NCI-H2107 treated with DMSO at 0.1 percent for 48 hours (cell line): ENCODE measurements at regions not wholly inside any gene's neighbourhood (a gene's known extent, or its start where the extent isn't known, plus 50 kb on each side); places are given as distances from the start of the nearest gene placed in this dataset.
"Not testable (repeated sequence)": the region's sequence is repeated elsewhere in the genome, so short reads cannot be mapped to it uniquely, and the experiment has no call there.

Experiments
- DNase-seq: peaks from one replicate; lab custom pipeline; 2025; ENCODE audit not compliant: unreplicated experiment; lab: John Stamatoyannopoulos, UW

GRCh38 chrX:123788193-123788592 lies 55.3 kb upstream of the THOC2 start:
- DNase-seq: not testable (repeated sequence)

DNA sequence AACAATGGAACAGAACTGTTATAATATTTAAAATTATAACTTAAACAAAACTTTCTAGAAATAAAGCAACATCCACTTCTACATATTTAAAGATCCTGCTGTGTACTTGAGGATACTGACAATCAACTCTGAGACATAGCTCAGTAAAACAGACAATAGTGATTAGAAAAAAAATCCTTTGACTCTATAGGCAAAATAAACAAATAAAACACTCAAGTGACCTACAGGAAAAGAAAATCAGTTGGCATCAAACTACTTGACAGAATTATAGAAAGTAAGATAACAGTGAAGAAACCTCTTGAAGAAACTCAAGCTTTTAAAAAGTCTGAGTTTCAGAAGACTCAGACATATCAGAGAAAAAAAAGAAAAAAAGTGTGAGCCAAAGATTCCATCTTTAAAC lies 55.9 kb upstream of the THOC2 start:
- no peak for DNase-seq

DNA sequence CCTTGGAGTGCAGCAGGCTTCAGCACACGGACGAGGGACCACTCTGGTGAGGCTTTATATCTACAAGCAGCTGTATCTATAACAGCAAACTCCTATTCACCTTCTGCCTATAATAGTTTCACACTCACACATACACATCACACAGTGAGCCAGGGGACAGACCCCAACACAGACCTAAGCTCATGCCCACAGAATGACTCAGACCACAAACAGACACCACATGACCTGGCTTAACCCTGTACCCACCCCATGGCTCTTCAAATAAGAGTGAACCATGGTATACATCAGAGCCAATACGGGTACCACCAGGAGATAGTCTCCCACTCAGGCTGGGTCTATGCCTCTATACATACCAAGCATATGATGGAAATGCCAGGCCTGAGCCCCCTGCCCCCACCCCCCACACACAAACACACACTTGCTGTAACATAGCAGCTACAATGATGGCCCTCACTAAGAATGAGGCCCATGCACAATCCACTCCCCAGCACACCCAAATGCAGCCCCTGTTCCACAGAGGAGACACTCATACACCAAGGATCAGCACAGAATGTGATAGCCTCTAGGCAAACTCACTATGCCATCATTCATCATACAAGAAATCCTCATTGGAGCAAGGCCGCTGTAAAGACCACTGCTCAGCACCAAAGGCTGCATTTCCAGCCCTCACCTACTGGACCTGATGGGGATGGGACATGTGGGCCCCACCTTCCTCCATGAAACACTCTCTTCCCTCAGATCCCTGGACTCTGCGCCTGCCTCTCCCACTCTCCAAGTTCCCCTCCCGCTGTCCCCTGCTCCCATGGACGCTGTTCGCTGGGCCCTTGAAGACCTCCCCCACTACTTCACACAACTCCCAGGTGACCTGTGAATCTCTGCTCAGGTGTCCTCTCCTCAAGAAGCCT lies 62.1 kb upstream of the XIAP start:
- no peak for DNase-seq

DNA sequence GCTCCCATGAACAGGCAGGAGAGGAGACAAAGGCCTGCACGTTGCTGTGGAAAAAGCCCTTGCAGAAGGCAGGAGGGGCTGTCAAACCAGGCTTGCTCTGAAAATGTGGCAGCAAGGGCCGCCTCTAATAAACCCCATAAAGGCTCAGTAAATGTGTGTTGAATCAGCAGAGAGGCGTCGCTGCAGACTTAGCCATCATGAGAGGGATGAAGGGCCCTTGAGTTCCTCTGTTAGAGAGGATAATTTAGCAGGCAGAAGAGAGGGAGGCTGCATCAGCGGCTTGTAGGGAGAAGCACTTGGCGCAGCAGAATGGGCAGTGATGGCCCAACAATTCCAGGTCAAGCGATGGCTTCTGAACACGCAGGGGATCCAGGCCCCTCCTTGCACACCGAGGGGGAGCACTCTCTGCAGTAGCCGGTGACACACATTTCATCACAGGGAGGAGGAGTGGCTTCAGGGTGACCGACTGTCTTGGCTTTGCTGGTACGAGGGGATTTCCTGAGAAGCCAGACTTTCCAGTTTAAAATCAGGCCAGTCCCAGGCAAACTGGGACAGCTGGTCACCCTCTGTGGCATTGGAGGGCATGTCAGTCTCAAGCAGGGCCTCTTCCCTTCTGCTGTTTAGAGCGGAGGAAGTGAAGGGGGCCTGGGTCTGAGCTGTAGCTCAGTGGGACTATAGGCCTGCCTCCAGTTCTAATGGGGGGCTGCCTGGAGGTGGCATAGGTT lies 61.0 kb upstream of the XIAP start:
- DNase-seq: peak; percentile 70

GRCh38 chrX:123801901-123802300 lies 58.0 kb upstream of the XIAP start:
- no peak for DNase-seq

DNA sequence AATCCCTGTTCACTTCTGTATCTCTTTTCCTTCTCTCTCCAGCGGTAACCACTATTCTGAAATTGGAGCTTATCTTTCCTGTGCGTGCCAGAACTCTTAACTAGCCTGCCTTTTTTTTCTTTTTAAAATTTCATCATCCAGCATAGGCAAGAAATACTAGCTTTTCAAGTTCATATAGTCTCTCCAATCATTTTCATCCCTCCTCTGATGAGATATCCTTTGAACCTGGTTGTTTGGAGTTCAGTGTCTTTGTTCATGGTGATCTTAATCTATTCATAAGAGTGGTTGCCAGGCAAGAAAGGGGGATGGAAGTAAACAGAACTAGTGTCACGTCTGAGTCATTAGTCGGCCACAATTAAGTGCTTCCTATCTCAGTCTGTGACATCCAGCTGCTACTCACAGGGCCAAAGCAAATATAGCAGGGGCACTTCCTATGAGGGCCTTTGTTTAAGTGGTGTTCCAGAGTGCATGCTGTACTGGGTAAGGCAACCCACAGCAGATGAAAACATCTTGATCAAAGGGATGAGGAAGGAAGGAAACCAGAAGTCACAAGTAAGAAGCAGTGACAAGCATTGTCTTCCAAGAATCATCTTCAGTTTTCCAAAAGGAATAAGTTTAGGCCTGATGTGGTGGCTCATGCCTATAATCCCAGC lies 56.4 kb upstream of the XIAP start:
- peak; percentile 95 for DNase-seq

DNA sequence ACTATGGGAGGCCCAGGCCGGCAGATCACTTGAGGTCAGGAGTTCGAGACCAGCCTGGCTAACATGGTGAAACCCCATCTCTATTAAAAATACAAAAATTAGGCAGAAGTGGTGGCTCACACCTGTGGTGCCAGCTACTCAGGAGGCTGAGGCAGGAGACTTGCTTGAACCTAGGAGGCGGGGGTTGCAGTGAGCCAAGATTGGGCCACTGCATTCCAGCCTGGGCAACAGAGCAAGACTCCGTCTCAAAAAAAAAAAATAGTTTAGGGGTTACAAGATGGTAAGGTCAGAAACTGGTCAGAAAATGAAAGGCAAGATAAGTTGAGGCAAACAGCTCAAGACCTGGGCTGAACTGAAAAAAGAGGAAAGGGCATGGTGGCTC lies 55.9 kb upstream of the XIAP start:
- not testable (repeated sequence) for DNase-seq

GRCh38 chrX:123807835-123808416 lies 51.9 kb upstream of the XIAP start:
- no peak for DNase-seq

- DNase-seq: no peak
Measured at GRCh38 chrX:123809854-123810375, 49.9 kb upstream of the XIAP start.
